Right cardiac atrium (tissue), 5 donors: ENCODE measurements at regions not wholly inside any gene's neighbourhood (a gene's known extent, or its start where the extent isn't known, plus 50 kb on each side); places are given as distances from the start of the nearest gene placed in this dataset.

ENCODE experiments used
- ATAC-seq, 2 donors: fragments of 200-7000 bp; cut with Tn5 transposase; one replicate each; pipeline versions ENCODE4 v1.8.0 to v1.9.1; 2020; ENCODE audit warnings: moderate library complexity in 2 of 2, mild to moderate bottlenecking in 1 of 2
- DNase-seq, 3 donors: peaks; one replicate each; pipeline ENCODE4 v3.0.0-alpha.2; 2020
- H3K27ac ChIP-seq: one replicate; pipeline ENCODE4 v1.5.1; 2013; ENCODE audit warnings: mild to moderate bottlenecking, low read length, control low read depth, moderate library complexity
- H3K27me3 ChIP-seq: one replicate; pipeline ENCODE4 v1.6.1; 2013; ENCODE audit not compliant: control insufficient read depth, insufficient read depth
- H3K4me1 ChIP-seq: one replicate; pipeline ENCODE4 v1.6.1; 2013; ENCODE audit warnings: low read length; ENCODE audit not compliant: control insufficient read depth, insufficient read depth
- H3K4me3 ChIP-seq: one replicate; pipeline ENCODE4 v1.5.1; 2013; ENCODE audit warnings: low read length, control low read depth
- H3K9me3 ChIP-seq: one replicate; pipeline ENCODE4 v1.6.1; 2013; ENCODE audit warnings: low read length; ENCODE audit not compliant: control insufficient read depth
- WGBS: extraction: QIAGEN DNeasy Blood & Tissue Kit; methylation state at CpG from one replicate; pipeline ENCODE4 v1.1.7; 2013; 5-methylcytosine and 5-hydroxymethylcytosine counted together
- intact Hi-C, 4 donors: fragments of 100-400 bp; cut with DNase I; formaldehyde crosslinking; loops; one replicate each; pipeline versions ENCODE4 v1.11.0 to v1.14.0; 2022 to 2023
- donor health status: healthy with polysubstance abuse.
- donor health status: DM: no; HTN: yes; CAD: no.
- donor health status: DM: no; HTN: no; CAD: no.
- donor health status: DM: no; HTN: yes; CAD: no; lungs with severe emphysema.
- donor health status: DM: yes; HTN: yes; CAD: no.

DNA sequence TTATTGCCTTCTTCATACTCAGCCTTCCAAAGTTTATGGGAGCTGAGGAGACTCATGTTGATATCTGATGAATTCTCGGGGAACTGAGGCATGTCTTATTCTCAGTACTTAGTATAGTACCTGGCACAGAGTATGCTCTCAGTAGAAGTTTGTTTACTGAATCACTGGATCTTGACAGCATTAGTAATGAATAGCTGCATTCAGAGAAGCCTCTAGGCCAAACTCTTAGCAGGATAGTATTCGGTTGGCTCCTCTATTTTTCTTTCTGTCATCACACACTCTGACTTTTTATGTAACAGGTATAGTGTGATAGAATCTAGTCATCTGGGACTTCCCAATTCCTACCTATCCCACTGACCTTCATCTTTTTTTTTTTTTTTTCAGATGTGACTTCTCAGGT, 566.4 kb upstream of the MAN1A1 start:
- no peak for ATAC-seq
- WGBS = 79% methylated on average over 2 of the region's 2 CpGs
- intact Hi-C loops = no loop called here
- DNase-seq = no peak
- H3K9me3 ChIP-seq = no peaks in the 10 kb centered on the region
- no peak overlapping the region for H3K4me3 ChIP-seq
- H3K27me3 ChIP-seq = no peaks in the 10 kb centered on the region
- H3K4me1 ChIP-seq = no peaks in the 10 kb centered on the region
- no peak overlapping the region for H3K27ac ChIP-seq

DNA sequence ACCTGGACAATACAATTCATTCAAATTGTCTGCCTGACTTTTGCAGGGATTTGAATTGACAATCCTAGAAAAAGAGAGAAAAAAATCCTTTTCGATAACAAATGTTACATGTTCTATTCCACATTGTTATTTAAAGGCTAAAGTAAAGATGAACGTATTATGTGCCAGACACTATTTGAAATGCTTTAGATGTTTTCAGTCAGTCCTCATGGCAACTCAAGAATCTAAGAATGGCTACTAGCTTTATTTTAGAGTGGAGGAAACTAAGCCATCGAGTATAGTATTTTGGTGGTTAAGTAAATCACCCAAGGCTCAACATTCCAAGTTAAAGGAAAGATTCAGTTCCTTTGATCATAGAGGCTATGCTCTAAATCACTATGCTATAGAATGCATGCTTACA, 558.6 kb upstream of the MAN1A1 start:
- ATAC-seq (no peak), DNase-seq (no peak)
- no peak overlapping the region for H3K4me3 ChIP-seq
- H3K9me3 ChIP-seq = no peaks in the 10 kb centered on the region
- intact Hi-C loops = no loop called here
- no peaks in the 10 kb centered on the region for H3K4me1 ChIP-seq
- WGBS = 72% methylated on average over 3 of the region's 3 CpGs
- H3K27ac ChIP-seq = no peak overlapping the region
- no peaks in the 10 kb centered on the region for H3K27me3 ChIP-seq

DNA sequence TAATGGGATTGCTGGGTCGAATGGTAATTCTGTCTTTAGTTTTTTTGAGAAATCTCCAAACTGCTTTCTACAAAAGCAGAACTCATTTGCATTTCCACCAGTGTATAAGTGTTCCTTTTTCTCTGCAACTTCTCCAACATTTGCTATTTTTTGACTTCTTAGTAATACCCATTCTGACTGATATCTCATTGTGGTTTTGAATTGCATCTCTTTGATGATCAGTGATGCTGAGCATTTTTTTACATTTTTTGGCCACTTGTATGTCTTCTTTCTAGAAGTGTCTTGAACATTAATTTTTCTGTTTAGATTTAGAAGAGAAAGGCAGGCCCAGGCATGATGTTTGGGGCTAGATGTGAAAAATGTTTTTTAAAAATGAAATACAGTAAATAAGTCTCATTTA, 553.1 kb upstream of the MAN1A1 start:
- WGBS = 65% methylated on average over 1 of the region's 1 CpG
- ATAC-seq (no peak), DNase-seq (no peak)
- Histone ChIP-seq H3K27me3 (no peaks in the 10 kb centered on the region), H3K4me1 (no peaks in the 10 kb centered on the region), H3K4me3 (no peak overlapping the region), H3K9me3 (no peaks in the 10 kb centered on the region), H3K27ac (no peak overlapping the region)
- intact Hi-C loops = no loop called here

DNA sequence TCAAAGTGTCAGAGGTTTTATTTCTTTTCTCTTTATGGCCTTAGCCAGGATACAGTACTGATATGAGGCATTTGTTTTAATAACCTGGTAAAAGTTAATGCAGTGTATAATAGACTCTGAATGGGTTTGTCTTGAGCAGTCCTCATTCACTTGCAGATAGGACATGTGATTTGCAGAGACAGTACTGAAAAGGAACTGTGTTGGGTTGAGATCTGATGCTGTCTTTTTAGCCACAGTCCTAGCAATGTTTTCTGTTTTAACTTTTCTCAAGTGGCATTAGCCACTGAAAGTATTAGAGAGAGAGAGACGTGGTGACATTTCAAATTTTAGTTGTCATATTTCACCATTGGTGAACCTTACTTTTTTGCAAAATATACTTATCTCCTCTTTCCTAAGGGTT, 547.2 kb upstream of the MAN1A1 start:
- no peak for ATAC-seq
- WGBS = 87% methylated on average over 1 of the region's 1 CpG
- intact Hi-C loops = no loop called here
- Histone ChIP-seq H3K27ac (no peak overlapping the region), H3K9me3 (no peaks in the 10 kb centered on the region), H3K4me3 (no peak overlapping the region), H3K4me1 (no peaks in the 10 kb centered on the region), H3K27me3 (no peaks in the 10 kb centered on the region)
- DNase-seq = no peak

DNA sequence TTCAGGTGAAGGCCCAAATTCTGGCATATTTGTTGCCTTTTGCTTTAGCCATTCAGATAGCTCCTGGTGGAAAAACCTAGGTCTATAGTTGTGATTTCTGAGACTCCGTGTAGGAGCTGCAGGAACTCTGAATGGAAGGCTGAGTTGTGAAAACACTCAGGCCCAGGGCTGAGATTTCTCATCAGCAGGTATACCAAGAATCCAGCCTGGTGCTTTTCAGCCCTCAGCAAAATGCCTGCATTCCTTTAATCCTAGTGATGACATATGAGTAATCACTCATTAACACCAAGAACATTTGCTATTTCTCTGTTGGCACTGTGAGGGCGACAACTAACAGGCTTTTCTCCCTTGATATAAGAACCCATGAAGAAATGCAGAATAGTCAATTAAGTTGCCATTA, 546.1 kb upstream of the MAN1A1 start:
- 61% methylated on average over 2 of the region's 2 CpGs for WGBS
- no peaks in the 10 kb centered on the region for H3K9me3 ChIP-seq
- ATAC-seq (no peak), DNase-seq (no peak)
- H3K27me3 ChIP-seq = no peaks in the 10 kb centered on the region
- no peak overlapping the region for H3K4me3 ChIP-seq
- H3K4me1 ChIP-seq = no peaks in the 10 kb centered on the region
- no peak overlapping the region for H3K27ac ChIP-seq
- intact Hi-C loops = no loop called here

DNA sequence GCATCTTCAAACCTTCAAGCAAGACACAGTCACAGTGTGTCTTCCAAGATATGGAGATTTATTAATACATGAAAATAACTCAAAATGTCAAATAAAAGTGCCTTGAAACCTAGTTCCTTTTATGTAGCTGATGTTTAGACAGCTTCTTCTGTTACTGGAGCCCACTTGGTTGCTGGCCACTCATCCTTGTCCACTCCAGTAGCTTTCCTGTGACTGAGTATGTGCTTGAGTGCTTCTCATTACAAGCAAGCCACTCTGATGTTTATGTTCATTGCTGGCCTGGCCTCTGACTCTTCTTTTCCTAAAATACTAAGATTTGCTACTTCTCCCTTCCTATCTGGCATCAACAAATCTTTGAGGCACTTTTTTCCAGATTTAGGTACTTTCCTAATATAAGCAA, 545.2 kb upstream of the MAN1A1 start:
- no peak for DNase-seq
- intact Hi-C loops = no loop called here
- no peaks in the 10 kb centered on the region for H3K4me1 ChIP-seq

DNA sequence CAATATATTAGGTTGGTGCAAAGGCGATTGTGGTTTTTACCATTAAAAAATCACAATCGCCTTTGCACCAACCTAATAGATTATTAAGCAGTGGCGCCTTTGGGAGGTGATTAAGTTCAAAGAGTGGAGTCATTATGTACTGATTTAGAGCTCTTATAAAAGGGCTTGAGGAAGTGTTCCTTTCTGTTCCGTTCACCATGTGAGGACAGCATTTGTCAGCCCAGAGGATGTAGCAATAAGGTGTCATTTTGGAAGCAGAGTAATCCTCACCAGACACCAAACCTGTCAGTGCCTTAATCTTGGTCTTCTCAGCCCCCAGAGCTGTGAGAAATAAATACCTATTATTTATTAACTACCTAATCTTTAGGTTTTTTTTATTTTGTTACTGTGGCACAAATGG, 542.1 kb upstream of the MAN1A1 start:
- Histone ChIP-seq H3K27ac (no peak overlapping the region), H3K9me3 (no peaks in the 10 kb centered on the region), H3K4me1 (no peaks in the 10 kb centered on the region), H3K27me3 (no peaks in the 10 kb centered on the region), H3K4me3 (no peak overlapping the region)
- ATAC-seq = no peak
- intact Hi-C loops = no loop called here
- DNase-seq = no peak
- 88% methylated on average over 4 of the region's 4 CpGs for WGBS

More for the DNA sequence above, 545.2 kb upstream of the MAN1A1 start:
- Histone ChIP-seq H3K4me3 (no peak overlapping the region), H3K27me3 (no peaks in the 10 kb centered on the region), H3K27ac (no peak overlapping the region), H3K9me3 (no peaks in the 10 kb centered on the region)
- ATAC-seq = no peak

DNA sequence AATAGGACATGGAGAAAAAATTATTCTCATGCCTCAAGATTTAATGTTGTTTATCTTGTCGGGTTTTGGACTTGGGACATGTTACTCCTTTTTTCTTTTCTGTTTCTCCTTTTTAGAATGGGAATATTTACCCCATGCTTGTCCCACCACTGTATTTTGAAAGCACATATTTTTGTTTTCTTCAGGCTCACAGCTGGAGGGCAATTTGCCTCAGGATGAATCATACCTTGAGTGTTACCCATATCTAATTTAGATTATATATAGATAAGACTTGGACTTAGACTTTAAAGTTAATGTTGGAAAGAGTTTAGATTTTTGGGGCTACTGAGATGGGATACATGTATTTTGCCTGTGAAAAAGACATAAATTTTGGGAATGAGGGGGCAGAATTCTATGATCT, 541.6 kb upstream of the MAN1A1 start:
- 66% methylated on average over 1 of the region's 1 CpG for WGBS
- H3K4me3 ChIP-seq = no peak overlapping the region
- ATAC-seq = no peak
- no peaks in the 10 kb centered on the region for H3K4me1 ChIP-seq
- intact Hi-C loops = no loop called here
- no peak overlapping the region for H3K27ac ChIP-seq
- no peaks in the 10 kb centered on the region for H3K27me3 ChIP-seq
- no peaks in the 10 kb centered on the region for H3K9me3 ChIP-seq
- DNase-seq = no peak

DNA sequence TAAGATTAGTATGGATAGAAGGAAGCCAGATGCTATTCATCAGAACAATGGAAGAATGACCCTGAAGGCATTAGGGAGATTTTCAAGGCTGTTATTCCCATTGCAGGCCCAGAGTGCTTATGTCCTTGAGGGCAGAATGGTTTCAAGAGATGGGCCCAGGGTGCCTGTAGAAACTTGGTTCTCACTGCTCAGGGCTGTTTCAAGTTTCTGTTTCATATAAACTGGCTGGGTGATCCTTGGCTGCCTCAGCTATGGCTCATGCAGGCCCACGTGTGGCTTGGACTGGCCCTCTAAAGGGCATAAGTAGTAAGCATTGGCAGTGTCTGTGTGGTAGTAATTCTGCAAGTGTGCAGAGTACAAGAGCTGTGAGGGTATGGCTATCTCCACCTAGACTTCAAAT, 540.9 kb upstream of the MAN1A1 start:
- Histone ChIP-seq H3K4me1 (no peaks in the 10 kb centered on the region), H3K4me3 (no peak overlapping the region), H3K27me3 (no peaks in the 10 kb centered on the region), H3K9me3 (no peaks in the 10 kb centered on the region), H3K27ac (no peak overlapping the region)
- intact Hi-C loops = no loop called here
- 69% methylated on average over 1 of the region's 1 CpG for WGBS
- ATAC-seq (no peak), DNase-seq (no peak)

DNA sequence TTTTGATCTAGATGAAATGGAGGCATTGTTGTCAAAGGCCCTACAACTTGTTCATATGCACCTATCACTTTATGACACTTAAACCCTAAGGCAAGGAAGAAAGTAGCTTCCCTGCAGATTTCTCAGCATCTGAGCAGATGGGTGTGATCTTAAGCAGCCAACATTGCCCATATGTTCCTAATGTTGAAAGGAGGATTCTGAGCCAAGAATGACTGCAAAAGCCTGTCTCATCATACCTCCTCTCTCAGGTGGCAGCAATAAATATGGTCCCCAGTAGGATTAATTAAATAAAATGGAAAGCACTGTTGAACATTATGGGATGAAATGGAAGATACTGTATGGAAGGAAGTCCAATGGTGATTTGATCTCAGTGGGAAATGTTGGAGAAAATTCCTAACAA, 538.1 kb upstream of the MAN1A1 start:
- no peaks in the 10 kb centered on the region for H3K27me3 ChIP-seq
- H3K4me1 ChIP-seq = no peaks in the 10 kb centered on the region
- no peak overlapping the region for H3K27ac ChIP-seq
- intact Hi-C loops = no loop called here
- H3K4me3 ChIP-seq = no peak overlapping the region
- ATAC-seq = no peak
- no peaks in the 10 kb centered on the region for H3K9me3 ChIP-seq
- DNase-seq = no peak

DNA sequence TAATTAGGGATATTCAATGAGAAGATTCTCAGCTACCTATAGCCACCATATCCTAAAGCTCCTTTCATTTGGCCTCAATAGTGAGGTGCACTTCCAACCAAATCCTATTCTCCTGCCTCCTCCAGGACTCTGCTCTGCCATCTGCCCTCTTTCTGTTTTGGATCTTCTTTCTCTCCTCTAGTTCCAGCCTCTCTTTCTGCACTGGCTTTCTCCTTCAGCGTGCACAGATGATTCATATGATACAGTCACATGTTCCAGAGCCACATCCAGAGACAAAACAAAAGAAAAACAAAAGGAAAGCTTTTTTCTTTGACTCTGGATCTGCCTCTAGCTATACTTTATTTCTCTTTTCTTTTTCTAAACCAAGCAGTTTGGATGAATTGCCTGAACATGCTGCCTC, 531.9 kb upstream of the MAN1A1 start:
- intact Hi-C loops = no loop called here
- Histone ChIP-seq H3K4me3 (no peak overlapping the region), H3K27me3 (no peaks in the 10 kb centered on the region), H3K9me3 (no peaks in the 10 kb centered on the region), H3K27ac (no peak overlapping the region), H3K4me1 (no peaks in the 10 kb centered on the region)
- 55% methylated on average over 1 of the region's 1 CpG for WGBS
- DNase-seq (no peak), ATAC-seq (no peak)

DNA sequence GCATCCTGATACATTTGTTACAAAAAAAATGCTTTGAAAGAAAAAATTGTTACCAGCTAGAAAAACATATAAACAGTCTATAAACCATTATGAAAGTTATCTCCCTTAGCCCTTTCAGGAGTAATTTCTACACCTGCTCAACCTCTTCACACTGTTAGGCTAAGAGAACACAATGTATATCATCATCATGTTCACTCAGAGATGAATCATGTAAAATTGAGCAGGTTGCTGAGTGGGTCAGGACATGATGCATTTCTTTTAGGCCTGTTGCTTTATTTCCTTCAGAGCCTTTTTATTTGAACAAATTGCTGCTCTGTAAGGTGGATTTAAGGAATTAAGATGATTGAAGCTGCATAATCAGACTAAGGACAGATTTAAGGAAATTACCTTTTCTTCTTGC, 531.3 kb upstream of the MAN1A1 start:
- DNase-seq = no peak
- intact Hi-C loops = no loop called here
- no peaks in the 10 kb centered on the region for H3K4me1 ChIP-seq
- no peaks in the 10 kb centered on the region for H3K9me3 ChIP-seq
- H3K4me3 ChIP-seq = no peak overlapping the region
- H3K27me3 ChIP-seq = no peaks in the 10 kb centered on the region
- H3K27ac ChIP-seq = no peak overlapping the region
- ATAC-seq = no peak
